Activated naive CD8-positive, alpha-beta T cell treated with anti-CD3 and anti-CD28 coated beads for 36 hours (primary cell): ENCODE measurements at regions not wholly inside any gene's neighbourhood (a gene's known extent, or its start where the extent isn't known, plus 50 kb on each side); places are given as distances from the start of the nearest gene placed in this dataset.

Experiments used
- DNase-seq: peaks from one replicate; pipeline ENCODE4 v3.0.0; 2021
- H3K27ac Mint-ChIP-seq: one replicate; pipeline ENCODE4 v1.8.0; 2022; ENCODE audit warnings: mild to moderate bottlenecking, moderate library complexity, mixed read lengths
- H3K27me3 Mint-ChIP-seq: one replicate; pipeline ENCODE4 v1.8.0; 2022; ENCODE audit warnings: mild to moderate bottlenecking, mixed read lengths
- H3K36me3 Mint-ChIP-seq: one replicate; pipeline ENCODE4 v1.8.0; 2021; ENCODE audit warnings: mild to moderate bottlenecking, mixed read lengths
- H3K4me1 Mint-ChIP-seq: one replicate; pipeline ENCODE4 v1.8.0; 2021; ENCODE audit warnings: mixed read lengths
- H3K4me3 Mint-ChIP-seq: one replicate; pipeline ENCODE4 v1.8.0; 2022; ENCODE audit warnings: mild to moderate bottlenecking, moderate library complexity, mixed read lengths
- H3K9me3 Mint-ChIP-seq: one replicate; pipeline ENCODE4 v1.8.0; 2022; ENCODE audit warnings: mixed read lengths

DNA sequence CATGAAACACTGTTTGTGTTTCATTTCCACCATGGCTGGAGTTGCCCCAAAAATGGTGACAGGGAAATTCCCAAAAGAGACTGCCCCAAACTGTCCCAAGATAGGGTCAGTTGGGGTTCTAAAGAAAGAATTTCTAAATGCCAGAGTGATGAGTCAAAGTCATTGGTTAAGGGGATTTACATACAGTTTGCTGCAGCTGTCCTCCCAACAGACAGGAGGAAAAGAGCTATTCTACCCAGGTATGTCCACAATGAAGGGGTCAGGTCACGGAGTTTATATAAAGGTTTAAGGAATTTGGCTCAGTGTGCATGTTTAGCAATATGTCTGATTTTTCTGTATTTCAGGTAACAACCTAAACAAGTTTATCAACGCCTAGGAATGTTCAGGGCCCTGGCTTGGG, 344.1 kb downstream of the TDRD15 start:
- no peaks in the 10 kb centered on the region for H3K27me3 Mint-ChIP-seq
- H3K9me3 Mint-ChIP-seq: no peaks in the 10 kb centered on the region
- no peak for DNase-seq
- no peak overlapping the region for H3K27ac Mint-ChIP-seq
- no peaks in the 10 kb centered on the region for H3K4me1 Mint-ChIP-seq
- H3K36me3 Mint-ChIP-seq: no peaks in the 10 kb centered on the region
- no peak overlapping the region for H3K4me3 Mint-ChIP-seq

GRCh38 chr2:21468624-21469023, 344.9 kb downstream of the TDRD15 start:
- Mint-ChIP-seq H3K4me3 (no peak overlapping the region), H3K27me3 (no peaks in the 10 kb centered on the region), H3K9me3 (no peaks in the 10 kb centered on the region), H3K36me3 (no peaks in the 10 kb centered on the region), H3K4me1 (no peaks in the 10 kb centered on the region), H3K27ac (no peak overlapping the region)
- DNase-seq: no peak

DNA sequence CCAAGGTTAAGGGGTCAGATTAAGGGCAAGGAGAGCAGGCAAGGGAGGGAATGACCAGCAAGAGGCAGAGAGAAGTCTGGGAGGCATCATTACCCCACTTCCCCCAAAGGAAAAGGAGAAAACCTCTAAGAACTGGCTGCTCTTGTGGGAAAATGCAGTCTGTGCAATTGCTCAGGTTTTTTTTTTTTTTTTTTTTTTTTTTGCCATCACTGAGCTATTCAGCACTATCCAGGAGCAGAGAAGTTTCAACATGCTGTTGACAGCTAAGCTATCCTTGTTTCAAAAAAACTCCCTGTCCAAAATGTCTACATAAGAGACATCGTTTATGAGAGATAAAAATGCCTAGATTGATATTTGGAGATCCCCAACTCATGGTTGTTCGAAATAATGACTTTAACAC, 345.4 kb downstream of the TDRD15 start:
- no peak for DNase-seq
- Mint-ChIP-seq H3K27ac (no peak overlapping the region), H3K27me3 (no peaks in the 10 kb centered on the region), H3K4me1 (no peaks in the 10 kb centered on the region), H3K36me3 (no peaks in the 10 kb centered on the region), H3K4me3 (no peak overlapping the region), H3K9me3 (no peaks in the 10 kb centered on the region)

DNA sequence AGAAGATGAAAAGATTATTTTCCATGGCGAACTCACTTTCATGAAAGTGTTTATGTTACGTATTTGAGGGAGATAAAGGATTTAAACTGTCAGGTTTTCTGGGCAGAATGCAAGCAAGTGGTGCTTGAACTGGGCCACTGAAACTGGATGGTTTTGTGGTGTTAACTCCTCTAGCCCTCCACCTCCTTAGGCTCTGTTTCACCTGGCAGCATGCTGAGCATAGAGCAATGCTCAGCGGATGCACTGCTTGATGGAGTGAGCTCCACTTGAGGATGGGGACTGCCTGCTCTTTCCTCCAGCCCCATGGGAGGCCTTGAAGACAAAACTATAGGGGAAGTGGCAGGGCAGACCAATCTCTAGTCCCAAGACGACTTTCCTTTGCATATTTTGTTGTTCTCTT, 345.8 kb downstream of the TDRD15 start:
- Mint-ChIP-seq H3K4me1 (no peaks in the 10 kb centered on the region), H3K4me3 (no peak overlapping the region), H3K9me3 (no peaks in the 10 kb centered on the region), H3K36me3 (no peaks in the 10 kb centered on the region), H3K27me3 (no peaks in the 10 kb centered on the region), H3K27ac (no peak overlapping the region)
- no peak for DNase-seq

DNA sequence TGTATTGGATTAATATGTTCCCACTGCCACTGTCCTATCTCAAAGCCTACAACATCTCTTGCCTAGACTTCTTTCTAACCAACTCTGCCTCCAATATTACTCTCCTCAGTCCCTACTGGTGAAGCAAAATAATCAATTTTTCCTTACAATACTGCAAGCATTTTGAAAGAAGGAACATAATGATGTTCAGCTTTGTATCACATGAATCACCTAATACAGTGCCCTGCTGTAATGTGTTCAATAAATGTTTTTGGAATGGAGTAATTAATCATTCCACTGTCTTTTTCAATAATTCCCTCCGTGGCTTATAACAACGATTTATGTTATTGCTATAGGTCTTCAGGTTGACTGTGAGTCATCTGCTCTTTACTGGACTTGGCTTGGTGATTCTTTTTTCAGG, 356.4 kb downstream of the TDRD15 start:
- no peaks in the 10 kb centered on the region for H3K36me3 Mint-ChIP-seq
- H3K9me3 Mint-ChIP-seq: peaks cover 4% of the 10 kb centered on the region
- DNase-seq: no peak
- no peak overlapping the region for H3K27ac Mint-ChIP-seq
- H3K4me3 Mint-ChIP-seq: no peak overlapping the region
- no peaks in the 10 kb centered on the region for H3K27me3 Mint-ChIP-seq
- no peaks in the 10 kb centered on the region for H3K4me1 Mint-ChIP-seq

DNA sequence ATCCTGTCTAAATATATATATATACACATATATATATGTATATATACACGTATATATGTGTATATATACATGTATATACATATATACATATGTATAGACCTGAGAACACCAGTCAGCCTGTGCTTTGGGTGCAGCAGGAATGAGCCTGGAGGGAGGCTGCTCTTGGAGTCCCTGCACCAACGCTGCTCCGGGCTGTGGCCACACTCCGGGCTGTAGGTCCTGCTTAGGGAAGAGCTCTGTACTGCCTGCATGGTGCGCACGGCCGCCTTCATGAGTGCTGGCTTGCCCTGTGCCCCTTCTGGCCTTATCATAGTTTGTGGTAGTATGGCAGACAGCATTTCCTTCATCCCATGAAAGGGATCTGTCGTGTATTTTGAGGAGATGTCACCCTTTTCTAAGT, 360.9 kb downstream of the TDRD15 start:
- no peaks in the 10 kb centered on the region for H3K27me3 Mint-ChIP-seq
- no peak for DNase-seq
- no peak overlapping the region for H3K4me3 Mint-ChIP-seq
- no peaks in the 10 kb centered on the region for H3K4me1 Mint-ChIP-seq
- H3K36me3 Mint-ChIP-seq: no peaks in the 10 kb centered on the region
- peaks cover 4% of the 10 kb centered on the region for H3K9me3 Mint-ChIP-seq
- no peak overlapping the region for H3K27ac Mint-ChIP-seq

GRCh38 chr2:21486445-21486844, 362.7 kb downstream of the TDRD15 start:
- H3K4me1 Mint-ChIP-seq: no peaks in the 10 kb centered on the region
- no peaks in the 10 kb centered on the region for H3K36me3 Mint-ChIP-seq
- no peak overlapping the region for H3K4me3 Mint-ChIP-seq
- no peak for DNase-seq
- no peak overlapping the region for H3K27ac Mint-ChIP-seq
- H3K9me3 Mint-ChIP-seq: peaks cover 3% of the 10 kb centered on the region
- no peaks in the 10 kb centered on the region for H3K27me3 Mint-ChIP-seq

GRCh38 chr2:21489080-21489479, 365.3 kb downstream of the TDRD15 start:
- Mint-ChIP-seq H3K27ac (no peak overlapping the region), H3K27me3 (no peaks in the 10 kb centered on the region), H3K4me3 (no peak overlapping the region), H3K9me3 (peaks cover 6% of the 10 kb centered on the region), H3K36me3 (no peaks in the 10 kb centered on the region), H3K4me1 (no peaks in the 10 kb centered on the region)
- DNase-seq: no peak

DNA sequence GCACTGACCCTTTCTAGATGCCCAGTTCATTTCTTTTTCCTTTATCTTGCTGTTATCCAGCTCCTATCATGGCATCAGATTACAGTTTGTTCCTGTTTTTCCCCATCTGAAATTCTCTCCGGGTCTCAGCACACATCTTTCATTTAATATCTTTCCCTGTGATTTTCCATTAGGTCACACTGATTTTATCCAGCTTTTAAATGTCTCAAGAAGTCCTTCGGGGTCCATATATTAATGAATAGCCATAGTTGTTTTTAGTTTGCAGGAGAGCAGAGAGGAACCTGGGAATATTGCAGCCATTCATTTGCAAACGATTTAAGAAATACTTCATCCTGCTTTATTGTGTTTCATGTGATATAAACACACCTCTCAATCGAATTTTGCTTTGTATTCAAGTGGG, 374.2 kb downstream of the TDRD15 start:
- no peaks in the 10 kb centered on the region for H3K27me3 Mint-ChIP-seq
- H3K4me1 Mint-ChIP-seq: no peaks in the 10 kb centered on the region
- no peaks in the 10 kb centered on the region for H3K36me3 Mint-ChIP-seq
- DNase-seq: no peak
- peaks cover 6% of the 10 kb centered on the region for H3K9me3 Mint-ChIP-seq
- H3K4me3 Mint-ChIP-seq: no peak overlapping the region
- H3K27ac Mint-ChIP-seq: no peak overlapping the region

GRCh38 chr2:21500401-21500945, 376.7 kb downstream of the TDRD15 start:
- no peaks in the 10 kb centered on the region for H3K36me3 Mint-ChIP-seq
- H3K4me1 Mint-ChIP-seq: no peaks in the 10 kb centered on the region
- DNase-seq: no peak
- no peaks in the 10 kb centered on the region for H3K27me3 Mint-ChIP-seq
- no peak overlapping the region for H3K27ac Mint-ChIP-seq
- peaks cover 9% of the 10 kb centered on the region for H3K9me3 Mint-ChIP-seq
- no peak overlapping the region for H3K4me3 Mint-ChIP-seq

- no peak for DNase-seq
- Mint-ChIP-seq H3K27me3 (no peaks in the 10 kb centered on the region), H3K9me3 (peaks cover 9% of the 10 kb centered on the region), H3K4me3 (no peak overlapping the region), H3K4me1 (no peaks in the 10 kb centered on the region), H3K27ac (no peak overlapping the region), H3K36me3 (no peaks in the 10 kb centered on the region)
These were observed 377.7 kb downstream of the TDRD15 start for GRCh38 chr2:21501376-21502027.

DNA sequence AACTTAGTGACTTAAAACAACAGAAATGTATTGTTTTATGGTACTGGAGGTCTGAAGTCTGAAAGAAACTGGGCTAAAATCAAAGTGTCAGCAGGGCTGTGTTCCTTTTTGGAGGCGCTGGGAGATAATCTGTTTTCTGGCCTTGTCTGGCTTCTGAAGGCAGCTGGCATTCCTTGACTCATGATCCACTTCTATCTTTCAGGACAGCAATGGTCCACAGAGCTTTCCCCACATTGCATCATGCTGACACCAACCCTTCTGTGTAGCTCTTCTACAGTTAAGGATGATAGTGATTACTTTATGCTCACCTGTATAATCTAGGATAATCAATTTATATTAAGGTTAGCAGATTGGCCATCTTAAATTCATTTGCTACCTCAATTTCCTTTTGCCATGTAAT, 392.1 kb downstream of the TDRD15 start:
- Mint-ChIP-seq H3K4me1 (no peaks in the 10 kb centered on the region), H3K27ac (no peak overlapping the region), H3K27me3 (no peaks in the 10 kb centered on the region), H3K4me3 (no peak overlapping the region), H3K36me3 (no peaks in the 10 kb centered on the region), H3K9me3 (peaks cover 4% of the 10 kb centered on the region)
- no peak for DNase-seq

DNA sequence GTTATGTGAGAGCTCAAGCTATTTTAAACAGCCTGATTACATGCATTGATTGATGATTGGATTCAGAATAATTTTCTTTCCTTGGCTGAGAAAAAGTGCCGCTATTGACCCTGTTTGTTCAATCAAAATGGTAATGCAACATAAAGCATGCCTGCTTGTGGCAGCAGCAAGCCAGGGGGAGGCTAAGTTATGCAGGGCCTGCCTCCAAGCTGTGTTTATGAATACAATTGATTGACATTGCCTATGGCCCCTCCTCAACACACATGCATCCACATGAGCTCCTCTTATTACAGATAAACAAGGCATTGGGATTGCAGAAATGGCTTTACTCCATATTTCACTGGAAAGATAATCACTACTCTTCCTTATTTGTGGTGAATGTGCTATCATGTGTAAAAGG, 395.6 kb downstream of the TDRD15 start:
- Mint-ChIP-seq H3K4me1 (no peaks in the 10 kb centered on the region), H3K9me3 (peaks cover 9% of the 10 kb centered on the region), H3K36me3 (no peaks in the 10 kb centered on the region), H3K27ac (no peak overlapping the region), H3K27me3 (no peaks in the 10 kb centered on the region), H3K4me3 (no peak overlapping the region)
- DNase-seq: no peak

DNA sequence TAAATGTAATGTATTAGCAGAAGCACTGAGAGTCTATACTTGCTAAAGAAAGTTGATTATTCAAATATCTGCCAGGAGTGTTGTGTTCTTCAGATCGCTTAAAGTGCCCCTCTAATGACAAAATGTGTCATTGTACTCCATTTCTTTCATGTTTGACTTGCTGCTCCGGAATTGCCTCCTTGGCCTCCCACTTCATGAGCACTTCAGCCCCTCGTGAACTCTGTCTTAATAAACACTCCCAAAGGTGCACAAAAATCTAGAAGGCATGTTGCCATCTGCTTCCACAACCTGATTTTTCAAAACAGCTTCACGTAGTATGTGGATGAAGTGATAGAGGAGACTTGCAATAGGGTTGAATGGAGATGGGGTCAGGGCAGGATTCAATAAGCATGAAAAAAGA, 396.1 kb downstream of the TDRD15 start:
- Mint-ChIP-seq H3K27ac (no peak overlapping the region), H3K4me1 (no peaks in the 10 kb centered on the region), H3K4me3 (no peak overlapping the region), H3K36me3 (no peaks in the 10 kb centered on the region), H3K9me3 (peaks cover 11% of the 10 kb centered on the region), H3K27me3 (no peaks in the 10 kb centered on the region)
- DNase-seq: no peak

DNA sequence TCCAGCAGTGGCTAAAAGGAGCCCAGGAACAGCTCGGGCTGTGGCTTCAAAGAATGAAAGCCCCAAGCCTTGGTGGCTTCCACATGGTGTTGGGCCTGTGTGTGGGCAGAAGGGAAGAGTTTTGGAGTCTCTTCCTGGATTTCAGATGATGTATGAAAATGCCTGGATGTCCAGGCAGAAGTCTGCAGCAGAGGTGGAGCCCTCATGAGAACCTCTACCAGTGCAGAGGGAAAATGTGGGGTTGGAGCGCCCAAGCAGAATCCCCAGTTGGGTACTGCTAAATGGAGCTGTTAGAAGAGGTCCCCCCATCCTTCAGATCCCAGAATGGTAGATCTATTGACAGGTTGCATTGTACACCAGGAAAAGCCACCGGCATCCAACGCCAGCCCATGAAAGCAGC, 412.1 kb downstream of the TDRD15 start:
- Mint-ChIP-seq H3K27me3 (no peaks in the 10 kb centered on the region), H3K4me1 (no peaks in the 10 kb centered on the region), H3K36me3 (peaks cover 2% of the 10 kb centered on the region), H3K9me3 (peaks cover 15% of the 10 kb centered on the region), H3K4me3 (no peak overlapping the region), H3K27ac (no peak overlapping the region)
- no peak for DNase-seq

- peaks cover 14% of the 10 kb centered on the region for H3K9me3 Mint-ChIP-seq
- H3K4me1 Mint-ChIP-seq: no peaks in the 10 kb centered on the region
- H3K27me3 Mint-ChIP-seq: no peaks in the 10 kb centered on the region
- H3K27ac Mint-ChIP-seq: no peak overlapping the region
- no peak for DNase-seq
- H3K4me3 Mint-ChIP-seq: no peak overlapping the region
- H3K36me3 Mint-ChIP-seq: peaks cover 2% of the 10 kb centered on the region
These were observed 415.9 kb downstream of the TDRD15 start for GRCh38 chr2:21539685-21540084.
